ENCODE measurements at regions not wholly inside any gene's neighbourhood (a gene's known extent, or its start where the extent isn't known, plus 50 kb on each side); places are given as distances from the start of the nearest gene placed in this dataset.
A peak's percentile ranks its signal among the peaks of the same experiment; 100 is the strongest.

GRCh38 chr18:980586-980985 lies 75.9 kb downstream of the ADCYAP1 start:
- no peak overlapping the region for H3K4me3 ChIP-seq (ENCODE audit: low read depth, low read length)
- TF ChIP-seq CTCF (IDR thresholded peaks at IDR 0.05; ENCODE audit: insufficient read depth, low read depth, low read length), result no peak
- DNase-seq (ENCODE audit: low read depth), result no peak

GRCh38 chr18:984004-984403 lies 79.3 kb downstream of the ADCYAP1 start:
- TF ChIP-seq CTCF (IDR thresholded peaks at IDR 0.05; ENCODE audit: insufficient read depth, low read depth, low read length), result no peak
- no peak overlapping the region for H3K4me3 ChIP-seq (ENCODE audit: low read depth, low read length)
- DNase-seq (ENCODE audit: low read depth), result no peak

- no peak for TF ChIP-seq CTCF (IDR thresholded peaks at IDR 0.05; ENCODE audit: insufficient read depth, low read depth, low read length)
- DNase-seq (ENCODE audit: low read depth), result no peak
- no peak overlapping the region for H3K4me3 ChIP-seq (ENCODE audit: low read depth, low read length)
Measured at GRCh38 chr18:985212-985661, 80.6 kb downstream of the ADCYAP1 start.

GRCh38 chr18:986051-986450 lies 81.4 kb downstream of the ADCYAP1 start:
- H3K4me3 ChIP-seq (ENCODE audit: low read depth, low read length), result no peak overlapping the region
- no peak for DNase-seq (ENCODE audit: low read depth)
- TF ChIP-seq CTCF (IDR thresholded peaks at IDR 0.05; ENCODE audit: insufficient read depth, low read depth, low read length), result no peak

GRCh38 chr18:986552-986951 lies 81.9 kb downstream of the ADCYAP1 start:
- DNase-seq (ENCODE audit: low read depth), result no peak
- no peak overlapping the region for H3K4me3 ChIP-seq (ENCODE audit: low read depth, low read length)
- no peak for TF ChIP-seq CTCF (IDR thresholded peaks at IDR 0.05; ENCODE audit: insufficient read depth, low read depth, low read length)

- DNase-seq (ENCODE audit: low read depth), result peak; percentile 61
- no peak for TF ChIP-seq CTCF (IDR thresholded peaks at IDR 0.05; ENCODE audit: insufficient read depth, low read depth, low read length)
- no peak overlapping the region for H3K4me3 ChIP-seq (ENCODE audit: low read depth, low read length)
Measured at GRCh38 chr18:987325-988186, 82.9 kb downstream of the ADCYAP1 start.

All from fibroblast of villous mesenchyme (primary cell).